DND-41 (cell line): ENCODE measurements at regions not wholly inside any gene's neighbourhood (a gene's known extent, or its start where the extent isn't known, plus 50 kb on each side); places are given as distances from the start of the nearest gene placed in this dataset.

ENCODE experiments used
- ATAC-seq: fragments of 200-7000 bp; cut with Tn5 transposase; 3 replicates; pipeline ENCODE4 v1.9.1; 2021; ENCODE audit warnings: low read depth; ENCODE audit not compliant: insufficient read depth
- DNase-seq: peaks from one replicate; pipeline ENCODE4 v3.0.0-alpha.2; 2020
- H2AFZ ChIP-seq: 2 replicates; pipeline ENCODE4 v1.6.0; 2012; ENCODE audit warnings: low read depth, low read length
- H3K27ac ChIP-seq: 2 replicates; pipeline ENCODE4 v1.5.1; 2012; ENCODE audit warnings: low read length, inconsistent platforms
- H3K27me3 ChIP-seq: fragments of 200-600 bp; sonication (generic); 2 replicates; pipeline ENCODE4 v1.6.0; 2012; ENCODE audit warnings: low read length, mild to moderate bottlenecking, inconsistent platforms; ENCODE audit not compliant: insufficient read depth, poor library complexity
- H3K36me3 ChIP-seq: 2 replicates; pipeline ENCODE4 v1.5.1; 2012; ENCODE audit warnings: low read length, inconsistent platforms; ENCODE audit not compliant: insufficient read depth
- H3K4me1 ChIP-seq: 2 replicates; pipeline ENCODE4 v1.5.1; 2012; ENCODE audit warnings: mild to moderate bottlenecking, low read length; ENCODE audit not compliant: insufficient read depth
- H3K4me2 ChIP-seq: 2 replicates; pipeline ENCODE4 v1.6.0; 2012; ENCODE audit warnings: mild to moderate bottlenecking, moderate library complexity, low read length, inconsistent platforms; ENCODE audit not compliant: insufficient read depth
- H3K4me3 ChIP-seq, 2 experiments: fragments of 200-600 bp in 1 of 2; shearing (Covaris generic) in 1 of 2; 2 replicates each; pipeline ENCODE4 v1.5.1; 2012 to 2016; ENCODE audit warnings: inconsistent platforms in 2 of 2, low read length in 2 of 2, mild to moderate bottlenecking in 2 of 2, low read depth in 1 of 2, moderate library complexity in 1 of 2
- H3K79me2 ChIP-seq: 2 replicates; pipeline ENCODE4 v1.6.0; 2012; ENCODE audit warnings: low read length, inconsistent platforms; ENCODE audit not compliant: insufficient read depth
- H3K9ac ChIP-seq: 2 replicates; pipeline ENCODE4 v1.6.0; 2012; ENCODE audit warnings: low read depth, mild to moderate bottlenecking, inconsistent platforms, low read length, moderate library complexity
- H3K9me3 ChIP-seq: 2 replicates; pipeline ENCODE4 v1.5.1; 2012; ENCODE audit warnings: low read length, moderate library complexity, mild to moderate bottlenecking, inconsistent platforms; ENCODE audit not compliant: insufficient read depth, severe bottlenecking
- H4K20me1 ChIP-seq: 2 replicates; pipeline ENCODE4 v1.6.0; 2012; ENCODE audit warnings: low read length; ENCODE audit not compliant: insufficient read depth
- CTCF ChIP-seq: IDR thresholded peaks from 2 replicates; pipeline ENCODE4 v1.5.1; 2012; ENCODE audit warnings: borderline replicate concordance, low read length, moderate library complexity, mild to moderate bottlenecking; ENCODE audit not compliant: poor library complexity, severe bottlenecking; ENCODE audit errors: extremely low read depth
- EZH2 ChIP-seq: IDR thresholded peaks from 3 replicates; pipeline ENCODE4 v1.6.1; 2012; ENCODE audit warnings: borderline replicate concordance, low read depth, mild to moderate bottlenecking, moderate library complexity, low read length, inconsistent platforms; ENCODE audit not compliant: severe bottlenecking

- H3K27me3 ChIP-seq = no peaks in the 10 kb centered on the region
- H3K79me2 ChIP-seq = no peaks in the 10 kb centered on the region
- H3K9me3 ChIP-seq = no peaks in the 10 kb centered on the region
- H4K20me1 ChIP-seq = no peaks in the 10 kb centered on the region
- H2AFZ ChIP-seq = no peak overlapping the region
- H3K4me3 ChIP-seq = no peak overlapping the region
- no peak for DNase-seq
- ATAC-seq = no peak
- H3K27ac ChIP-seq = no peak overlapping the region
- no peak overlapping the region for H3K9ac ChIP-seq
- no peaks in the 10 kb centered on the region for H3K4me1 ChIP-seq
- TF ChIP-seq CTCF (no peak), EZH2 (no peak)
- no peak overlapping the region for H3K4me2 ChIP-seq
- no peaks in the 10 kb centered on the region for H3K36me3 ChIP-seq
Measured at GRCh38 chr3:24890012-24890411, 395.4 kb upstream of the THRB start.

GRCh38 chr3:24899373-24899772 lies 404.7 kb upstream of the THRB start:
- no peak overlapping the region for H3K4me3 ChIP-seq
- DNase-seq (no peak), ATAC-seq (no peak)
- H3K36me3 ChIP-seq = no peaks in the 10 kb centered on the region
- no peaks in the 10 kb centered on the region for H4K20me1 ChIP-seq
- H3K9ac ChIP-seq = no peak overlapping the region
- no peaks in the 10 kb centered on the region for H3K27me3 ChIP-seq
- H3K4me1 ChIP-seq = no peaks in the 10 kb centered on the region
- TF ChIP-seq CTCF (no peak), EZH2 (no peak)
- no peak overlapping the region for H2AFZ ChIP-seq
- no peaks in the 10 kb centered on the region for H3K79me2 ChIP-seq
- H3K27ac ChIP-seq = no peak overlapping the region
- H3K9me3 ChIP-seq = no peaks in the 10 kb centered on the region
- H3K4me2 ChIP-seq = no peak overlapping the region

GRCh38 chr3:24899901-24900603 lies 405.4 kb upstream of the THRB start:
- Histone ChIP-seq H3K9me3 (no peaks in the 10 kb centered on the region), H3K4me2 (no peak overlapping the region), H3K27me3 (no peaks in the 10 kb centered on the region), H3K79me2 (no peaks in the 10 kb centered on the region), H3K27ac (no peak overlapping the region), H3K4me1 (no peaks in the 10 kb centered on the region), H3K36me3 (no peaks in the 10 kb centered on the region), H3K9ac (no peak overlapping the region), H2AFZ (no peak overlapping the region), H3K4me3 (no peak overlapping the region), H4K20me1 (no peaks in the 10 kb centered on the region)
- ATAC-seq (no peak), DNase-seq (no peak)
- TF ChIP-seq EZH2 = no peak
- TF ChIP-seq CTCF = no peak
